ENCODE measurements at regions not wholly inside any gene's neighbourhood (a gene's known extent, or its start where the extent isn't known, plus 50 kb on each side); places are given as distances from the start of the nearest gene placed in this dataset.

- no peaks in the 10 kb centered on the region for H3K9me3 ChIP-seq
- intact Hi-C loops (cut with DNase I; ENCODE audit: low total_unique reads) = no loop called here
- no peak overlapping the region for H3K4me3 ChIP-seq
- no peaks in the 10 kb centered on the region for H3K36me3 ChIP-seq
- DNase-seq = no peak
- no peaks in the 10 kb centered on the region for H3K27me3 ChIP-seq
- H3K27ac ChIP-seq = no peak overlapping the region
- H3K4me1 ChIP-seq = no peaks in the 10 kb centered on the region
- no peak for TF ChIP-seq CTCF (IDR thresholded peaks at IDR 0.05)
Observed at GRCh38 chrX:101986586-101986985, 54.8 kb upstream of the ZMAT1 start.
